ENCODE measurements at regions not wholly inside any gene's neighbourhood (a gene's known extent, or its start where the extent isn't known, plus 50 kb on each side); places are given as distances from the start of the nearest gene placed in this dataset.

- TF ChIP-seq CTCF (IDR thresholded peaks at IDR 0.05; ENCODE audit: borderline replicate concordance, extremely low read depth, low read length, poor library complexity, severe bottlenecking) (no peak), EZH2 (IDR thresholded peaks at IDR 0.05; ENCODE audit: borderline replicate concordance, low read depth, low read length, severe bottlenecking) (no peak)
These were observed 175.4 kb downstream of the GNAI1 start for GRCh38 chr7:80309971-80310549.
